HG03045 (cell line): ENCODE measurements at regions not wholly inside any gene's neighbourhood (a gene's known extent, or its start where the extent isn't known, plus 50 kb on each side); places are given as distances from the start of the nearest gene placed in this dataset.
"Not testable (repeated sequence)": the region's sequence is repeated elsewhere in the genome, so short reads cannot be mapped to it uniquely, and the experiment has no call there.

Experiments
- ATAC-seq: cut with Tn5 transposase; IDR thresholded peaks from one replicate; pipeline ENCODE4 v1.9.1; 2021; ENCODE audit warnings: mild to moderate bottlenecking, moderate library complexity; ENCODE audit not compliant: unreplicated experiment

- ATAC-seq: no peak
Observed at GRCh38 chr18:42305869-42306593, 351.0 kb downstream of the PIK3C3 start.

DNA sequence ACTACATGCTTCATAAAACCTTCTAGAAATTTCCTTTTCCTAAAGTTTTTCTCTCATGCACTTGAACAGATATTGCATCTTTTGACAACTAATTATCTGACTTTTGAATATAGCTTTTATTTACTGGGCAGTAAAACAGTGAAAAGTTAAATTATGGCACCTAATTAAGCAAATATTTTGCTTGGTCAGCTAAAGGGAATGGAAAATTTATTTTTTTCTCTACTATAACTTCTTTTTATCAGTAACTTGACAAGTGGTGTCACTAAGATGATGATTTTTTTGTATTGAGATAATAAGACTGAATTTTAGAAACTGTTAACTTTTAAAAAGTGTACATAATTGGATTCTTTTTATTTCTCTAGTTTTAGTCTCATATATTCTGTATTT, 351.6 kb downstream of the PIK3C3 start:
- ATAC-seq: no peak

GRCh38 chr18:42310956-42311355, 355.9 kb downstream of the PIK3C3 start:
- no peak for ATAC-seq

DNA sequence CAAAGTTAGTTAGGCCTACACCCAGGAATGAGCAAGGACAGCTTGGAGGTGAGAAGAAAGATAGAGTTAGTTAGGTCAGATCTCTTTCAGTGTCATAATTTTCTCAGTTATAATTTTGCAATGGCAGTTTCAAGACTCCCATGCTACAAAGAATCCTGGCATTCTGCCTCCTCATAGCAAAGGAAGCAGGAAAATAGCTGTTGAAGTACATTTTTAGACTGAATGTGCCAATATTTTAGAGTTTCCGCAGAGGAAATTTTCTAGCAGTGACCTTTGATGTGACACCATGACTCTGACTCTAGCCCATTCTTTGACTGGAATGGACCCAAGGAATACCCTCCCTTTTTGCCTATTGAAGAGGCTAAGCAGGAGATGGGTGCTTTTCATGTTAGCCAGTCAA, 371.7 kb downstream of the PIK3C3 start:
- ATAC-seq: no peak

DNA sequence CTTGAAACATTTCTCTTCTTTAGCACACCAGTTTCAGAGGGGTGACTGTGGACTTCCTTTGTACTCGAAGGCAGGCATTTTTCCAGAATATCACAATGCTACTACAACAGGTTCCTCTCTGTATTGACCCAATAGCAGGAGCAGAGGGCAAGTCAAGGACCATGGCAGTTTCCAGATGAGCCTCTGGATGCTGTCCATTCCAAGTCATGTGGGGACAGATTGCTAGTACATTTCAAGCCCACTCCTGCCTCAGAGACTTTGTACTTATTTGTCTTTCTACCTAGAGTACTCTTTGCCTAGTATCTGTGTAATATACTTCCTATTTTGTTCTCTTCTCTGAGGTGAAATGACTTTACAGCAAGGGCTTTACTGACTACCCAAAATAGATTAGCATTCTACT, 373.9 kb downstream of the PIK3C3 start:
- ATAC-seq: no peak

- no peak for ATAC-seq
Observed at GRCh38 chr18:42330296-42330695, 375.3 kb downstream of the PIK3C3 start.

DNA sequence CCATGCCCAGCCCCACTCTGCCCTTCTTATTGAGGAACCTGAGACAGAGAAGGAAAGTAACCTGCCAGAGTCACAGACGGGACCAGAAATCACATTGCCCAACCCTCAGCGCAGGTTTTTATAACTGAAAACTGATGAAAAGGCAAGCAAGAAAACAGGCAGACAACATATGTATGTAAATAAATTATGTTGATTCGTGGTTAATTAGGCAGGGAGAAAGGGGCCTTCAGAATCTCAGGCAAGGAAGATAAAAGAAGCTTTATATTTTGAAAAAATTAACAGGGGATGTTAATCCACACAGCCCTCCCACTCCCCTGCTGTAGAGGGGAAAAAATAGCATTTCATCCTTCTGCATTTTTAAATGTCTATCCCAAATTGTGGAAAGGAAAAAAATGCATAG, 378.5 kb downstream of the PIK3C3 start:
- no peak for ATAC-seq

GRCh38 chr18:42334931-42335330, 379.9 kb downstream of the PIK3C3 start:
- no peak for ATAC-seq

- ATAC-seq: no peak
Observed at GRCh38 chr18:42336139-42336538, 381.1 kb downstream of the PIK3C3 start.

GRCh38 chr18:42337337-42337736, 382.3 kb downstream of the PIK3C3 start:
- ATAC-seq: not testable (repeated sequence)

- no peak for ATAC-seq
Observed at GRCh38 chr18:42338683-42339082, 383.6 kb downstream of the PIK3C3 start.

DNA sequence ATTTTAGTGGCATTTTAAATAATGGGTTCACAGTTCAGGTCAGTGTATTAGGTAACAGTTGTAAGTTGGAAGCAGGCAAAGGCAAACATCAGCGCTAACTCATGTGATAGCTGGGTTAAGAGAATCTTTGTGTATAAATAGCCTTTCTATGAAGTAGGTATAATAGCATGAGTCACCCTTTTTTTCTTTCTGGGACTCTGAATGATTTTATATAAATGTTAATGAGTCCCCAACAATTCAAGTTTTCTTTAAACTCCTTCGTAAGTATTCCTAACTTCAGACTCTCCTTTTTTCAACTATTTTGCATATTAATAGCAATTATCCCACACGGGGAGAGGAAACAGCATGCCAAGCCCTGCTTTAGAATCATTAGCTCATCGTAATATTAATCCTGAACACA, 384.3 kb downstream of the PIK3C3 start:
- no peak for ATAC-seq

GRCh38 chr18:42340423-42341009, 385.5 kb downstream of the PIK3C3 start:
- ATAC-seq: no peak

GRCh38 chr18:42341423-42341822, 386.4 kb downstream of the PIK3C3 start:
- no peak for ATAC-seq

DNA sequence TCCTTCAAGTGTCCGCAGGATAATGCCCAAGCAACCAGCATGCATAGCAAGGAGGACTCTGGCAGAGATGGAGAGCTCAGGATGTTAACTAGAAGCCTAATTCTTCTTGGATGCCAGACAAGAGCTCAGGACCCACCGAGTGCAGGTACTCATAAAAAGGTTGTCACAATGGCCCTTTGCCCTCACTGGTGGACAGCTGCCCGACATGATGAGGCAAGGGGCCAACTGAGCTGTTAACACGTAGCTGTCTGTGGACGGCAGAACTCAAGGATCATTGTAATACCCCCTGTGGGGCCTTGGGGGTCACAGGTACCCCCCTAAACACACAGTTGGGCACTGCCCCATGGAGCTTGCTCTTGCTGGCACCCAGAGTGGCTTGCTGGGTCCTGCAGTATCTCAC, 393.7 kb downstream of the PIK3C3 start:
- ATAC-seq: no peak

DNA sequence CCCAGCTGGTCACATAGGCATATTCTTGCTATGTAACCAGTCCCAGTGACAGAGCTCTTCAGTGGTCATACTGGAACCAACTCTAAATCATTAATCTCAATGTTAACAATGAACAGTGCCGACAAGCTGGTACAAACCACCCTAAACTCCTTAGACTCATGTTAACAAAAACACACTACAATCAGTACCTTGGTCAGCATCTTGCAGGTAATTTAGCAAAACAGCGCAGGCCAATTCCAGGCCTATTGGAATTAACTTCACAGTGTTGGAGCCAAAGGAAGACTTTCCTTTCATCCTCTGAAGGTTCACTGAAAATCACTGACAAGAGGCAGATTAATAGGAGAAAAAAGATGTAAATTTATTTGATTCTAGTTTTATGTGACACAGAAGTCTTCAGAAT, 396.4 kb downstream of the PIK3C3 start:
- no peak for ATAC-seq

- ATAC-seq: no peak
Observed at GRCh38 chr18:42360716-42361115, 405.7 kb downstream of the PIK3C3 start.

- ATAC-seq: no peak
Observed at GRCh38 chr18:42363446-42364441, 408.7 kb downstream of the PIK3C3 start.

DNA sequence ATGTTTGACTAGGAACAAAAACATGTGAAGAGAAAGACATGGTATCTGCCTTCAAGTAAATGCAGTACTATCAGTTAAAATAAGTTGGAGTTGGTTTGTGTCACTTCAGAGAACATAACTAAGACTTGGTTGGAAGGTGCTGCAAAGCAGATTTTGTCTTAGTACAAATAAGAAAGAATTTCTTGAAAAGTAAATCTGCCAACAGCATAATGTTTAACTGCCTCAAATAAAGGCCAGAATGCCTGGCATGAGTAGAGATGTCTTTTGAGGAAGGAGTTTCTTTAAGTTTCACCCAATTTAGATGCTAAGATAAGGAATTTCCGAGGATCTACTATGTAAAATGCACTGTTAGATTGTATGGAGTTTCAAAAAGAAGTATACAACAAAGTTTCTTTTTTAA, 409.7 kb downstream of the PIK3C3 start:
- ATAC-seq: no peak

DNA sequence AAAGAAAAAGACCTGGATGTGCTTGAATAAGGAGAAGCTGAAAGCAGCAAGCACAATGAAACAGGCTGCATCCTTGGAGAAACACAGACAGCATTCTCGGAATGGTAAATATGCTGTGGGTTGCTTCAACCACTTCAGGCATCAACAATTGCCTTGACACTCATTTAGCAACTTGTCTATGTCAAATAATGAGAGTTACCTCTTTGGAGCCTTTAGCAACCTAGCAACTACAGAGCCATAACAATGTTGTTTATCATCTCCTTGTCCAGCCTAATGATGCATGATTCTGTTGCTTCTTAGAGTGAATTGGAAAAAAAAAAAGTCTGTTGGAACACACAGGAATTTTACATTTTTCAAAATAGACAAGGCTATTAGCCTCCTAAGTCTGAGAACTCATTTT, 410.6 kb downstream of the PIK3C3 start:
- ATAC-seq: no peak

GRCh38 chr18:42373584-42373983, 418.6 kb downstream of the PIK3C3 start:
- no peak for ATAC-seq

GRCh38 chr18:42374961-42375360, 419.9 kb downstream of the PIK3C3 start:
- ATAC-seq: no peak
